ENCODE measurements at regions not wholly inside any gene's neighbourhood (a gene's known extent, or its start where the extent isn't known, plus 50 kb on each side); places are given as distances from the start of the nearest gene placed in this dataset.

GRCh38 chr1:201589186-201589585 is 50.3 kb downstream of the NAV1 start:
- DNase-seq = no peak

DNA sequence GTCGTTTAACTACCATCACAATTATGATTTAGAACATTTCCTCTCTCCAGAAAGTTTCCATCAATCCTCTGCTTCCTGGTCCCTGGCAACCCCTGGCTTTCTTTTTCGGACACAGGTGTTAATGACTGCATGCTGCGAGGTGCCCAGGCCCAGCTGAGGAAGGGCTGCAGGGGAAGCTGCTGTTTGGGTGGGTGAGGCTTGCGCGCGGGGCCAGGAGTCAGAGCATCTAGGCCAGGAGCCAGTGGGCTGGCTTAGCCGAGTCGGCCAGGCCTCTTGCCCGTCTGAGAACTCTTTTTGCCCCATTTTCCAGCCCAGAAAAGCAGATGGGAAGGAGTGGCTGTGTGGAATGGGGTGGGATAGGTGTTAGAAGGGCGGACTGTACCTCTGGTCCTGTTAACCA is 51.5 kb downstream of the NAV1 start:
- no peak for DNase-seq

GRCh38 chr1:201591348-201591747 is 52.4 kb downstream of the NAV1 start:
- DNase-seq = no peak

DNA sequence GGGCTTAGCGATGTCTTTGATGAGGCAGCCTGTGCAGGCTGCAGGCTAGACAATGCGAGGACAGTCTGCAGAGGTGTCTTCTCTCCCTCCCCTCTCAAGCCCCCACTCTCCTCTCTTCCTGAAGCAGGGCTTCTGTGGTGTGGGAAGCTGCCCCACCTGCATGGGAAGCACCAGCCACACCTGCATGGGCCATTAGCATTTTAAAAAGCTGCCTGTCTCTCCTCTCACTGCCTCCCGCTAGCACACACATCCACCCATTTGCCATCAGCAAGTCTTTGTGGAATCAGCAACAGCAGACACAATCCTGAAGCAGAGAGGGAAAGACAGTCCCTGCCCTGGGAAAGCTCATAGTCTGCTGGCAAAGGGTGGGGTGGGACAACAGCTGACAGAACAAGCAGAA is 53.1 kb downstream of the NAV1 start:
- no peak for DNase-seq

DNA sequence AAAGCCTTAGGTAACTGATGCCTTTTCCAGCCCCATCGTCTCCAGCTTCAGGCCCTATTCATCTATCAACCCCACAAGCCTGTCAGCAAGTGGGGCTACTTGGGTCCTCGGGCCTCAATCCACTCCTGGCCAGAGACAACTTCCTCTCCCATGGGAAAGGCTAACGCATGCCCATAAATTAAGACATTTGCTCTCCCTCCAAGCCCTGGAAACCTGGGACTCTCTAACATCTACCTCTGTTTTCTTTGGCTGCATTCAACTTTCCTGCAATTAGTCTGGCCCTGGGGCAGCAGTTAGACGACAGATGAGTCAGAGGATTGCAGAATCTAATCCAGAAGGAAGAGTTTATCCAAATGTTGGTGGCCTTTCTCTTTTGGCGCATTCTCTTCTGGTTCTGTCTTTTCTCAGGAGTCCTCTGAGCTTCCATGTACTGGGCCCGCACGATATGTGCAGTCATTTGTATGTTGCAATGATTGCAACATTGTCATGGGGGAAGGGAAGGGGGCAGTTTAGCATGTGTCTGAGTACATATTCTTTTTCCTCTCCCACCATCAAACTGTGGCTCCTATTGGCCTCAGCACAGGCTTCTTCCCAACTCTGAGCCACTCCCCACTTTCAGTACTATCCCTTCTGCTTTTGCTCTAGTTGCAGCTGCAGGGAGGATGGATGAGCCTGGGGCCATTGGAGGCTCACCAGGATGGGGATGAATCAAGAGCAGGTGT is 54.4 kb downstream of the NAV1 start:
- no peak for DNase-seq

DNA sequence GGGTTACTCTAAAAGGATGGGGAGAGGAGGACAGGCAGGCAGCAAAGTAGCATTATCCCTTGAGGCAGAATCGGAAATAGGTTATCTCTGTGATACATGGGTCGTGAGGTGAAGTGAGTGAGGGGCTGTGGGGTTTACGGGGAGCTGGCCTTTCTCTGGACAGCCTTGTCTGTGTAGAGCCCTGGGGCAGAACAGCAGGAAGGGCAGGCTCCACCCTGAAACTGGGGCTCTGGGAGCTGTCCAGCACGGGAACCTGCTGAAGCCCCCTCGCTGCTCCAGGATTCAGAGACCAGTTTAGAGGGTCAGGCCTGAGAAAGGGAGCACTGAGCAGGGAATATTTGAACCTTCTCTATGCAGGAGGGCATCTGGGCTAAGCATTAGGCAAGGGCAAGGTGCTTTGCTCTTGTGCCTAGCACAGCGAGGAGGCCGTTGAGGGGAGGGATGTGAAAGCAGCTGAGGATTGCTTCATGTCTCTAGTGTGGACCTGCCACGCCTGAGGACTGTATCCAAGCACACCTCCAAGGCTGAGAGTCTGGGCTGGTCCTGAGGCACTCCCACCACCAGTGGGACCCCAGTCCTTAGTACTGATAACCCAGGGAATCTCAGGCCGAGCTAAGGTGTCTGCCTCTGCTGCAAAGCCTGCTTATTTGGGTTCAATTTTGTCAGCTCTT is 55.8 kb downstream of the NAV1 start:
- DNase-seq = no peak

DNA sequence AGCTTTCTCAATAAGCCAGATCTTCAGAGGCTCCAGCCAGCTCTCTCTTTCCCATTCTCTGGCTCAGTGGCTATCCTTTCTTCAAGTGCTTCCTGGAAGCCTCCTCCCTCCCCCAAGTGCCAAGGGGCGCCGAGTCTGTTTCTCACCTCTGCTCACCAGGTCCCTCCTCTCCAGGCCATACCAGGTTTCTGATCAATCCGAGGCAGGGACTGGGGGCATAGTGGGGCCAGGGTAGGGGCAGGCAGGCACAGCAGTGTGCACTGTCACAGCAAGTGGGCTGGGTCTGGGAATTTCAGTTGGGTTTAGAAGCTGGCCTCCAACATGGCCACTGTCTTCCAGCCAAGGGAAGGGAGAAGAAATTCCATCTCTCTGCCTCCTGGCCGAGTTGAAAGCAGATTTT is 56.5 kb downstream of the NAV1 start:
- no peak for DNase-seq

GRCh38 chr1:201596101-201596868 is 57.4 kb downstream of the NAV1 start:
- DNase-seq = no peak

- DNase-seq = no peak
These were observed 58.8 kb downstream of the NAV1 start for GRCh38 chr1:201597551-201598230.

DNA sequence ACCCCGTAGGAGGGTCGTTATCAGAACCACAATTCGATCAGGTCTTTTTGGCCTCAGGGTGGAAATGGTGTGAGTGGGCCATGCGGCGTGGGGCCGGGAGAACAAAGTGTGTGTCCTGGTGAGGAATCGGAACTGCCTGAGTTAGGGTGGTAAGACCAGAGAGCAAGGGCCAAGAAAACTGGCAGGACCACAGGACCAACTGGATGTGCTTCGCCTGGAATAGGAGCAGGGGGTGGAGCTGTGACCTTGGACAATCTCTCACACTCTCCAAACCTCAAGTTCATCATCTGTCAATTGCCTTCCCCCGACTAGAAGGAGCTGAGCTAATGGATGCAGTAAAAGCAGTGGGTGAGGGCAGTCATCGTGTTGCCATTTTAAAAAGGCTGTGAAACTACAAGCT is 59.5 kb downstream of the NAV1 start:
- DNase-seq = no peak

DNA sequence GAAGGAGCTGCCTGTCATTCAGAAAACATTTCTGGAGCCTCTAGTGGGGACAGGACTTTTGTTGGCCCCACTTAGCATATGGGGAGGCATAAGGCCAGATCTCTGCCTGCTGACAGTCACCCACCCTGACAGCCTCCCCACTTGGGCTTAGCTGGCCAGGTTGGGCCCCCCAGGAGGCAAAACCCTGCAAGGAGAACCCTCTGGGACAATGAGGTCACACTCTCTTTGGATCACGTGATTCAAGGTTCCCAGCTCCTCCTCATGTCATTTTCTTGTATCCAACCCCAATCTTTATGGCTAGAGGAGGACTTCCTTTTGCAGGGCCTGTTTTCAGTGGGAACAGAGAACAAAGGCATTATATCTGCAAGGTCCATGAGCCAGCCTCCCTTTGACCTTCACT is 60.0 kb downstream of the NAV1 start:
- DNase-seq = no peak

DNA sequence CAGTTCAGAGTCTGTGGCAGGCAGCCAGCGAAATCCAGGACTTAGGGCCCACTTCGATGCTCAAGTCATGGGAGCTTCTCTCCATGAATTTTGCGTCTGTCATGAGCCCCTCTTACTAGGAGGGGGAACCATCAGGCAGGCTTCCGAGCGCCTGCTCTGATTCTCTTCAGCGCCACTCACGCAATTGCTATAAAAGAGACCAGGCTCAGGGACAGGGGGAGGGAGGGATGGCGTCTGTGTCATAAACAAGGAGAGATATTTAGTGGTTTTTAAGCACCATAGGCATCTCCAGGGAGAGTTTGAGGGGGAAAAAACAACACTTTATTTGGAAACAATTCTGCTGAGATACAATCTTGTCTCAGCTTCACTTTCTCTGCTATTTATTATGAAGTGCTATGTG is 60.6 kb downstream of the NAV1 start:
- no peak for DNase-seq

- no peak for DNase-seq
These were observed 63.7 kb downstream of the NAV1 start for GRCh38 chr1:201602413-201603265.

- DNase-seq = no peak
These were observed 64.8 kb downstream of the NAV1 start for GRCh38 chr1:201603613-201604232.

DNA sequence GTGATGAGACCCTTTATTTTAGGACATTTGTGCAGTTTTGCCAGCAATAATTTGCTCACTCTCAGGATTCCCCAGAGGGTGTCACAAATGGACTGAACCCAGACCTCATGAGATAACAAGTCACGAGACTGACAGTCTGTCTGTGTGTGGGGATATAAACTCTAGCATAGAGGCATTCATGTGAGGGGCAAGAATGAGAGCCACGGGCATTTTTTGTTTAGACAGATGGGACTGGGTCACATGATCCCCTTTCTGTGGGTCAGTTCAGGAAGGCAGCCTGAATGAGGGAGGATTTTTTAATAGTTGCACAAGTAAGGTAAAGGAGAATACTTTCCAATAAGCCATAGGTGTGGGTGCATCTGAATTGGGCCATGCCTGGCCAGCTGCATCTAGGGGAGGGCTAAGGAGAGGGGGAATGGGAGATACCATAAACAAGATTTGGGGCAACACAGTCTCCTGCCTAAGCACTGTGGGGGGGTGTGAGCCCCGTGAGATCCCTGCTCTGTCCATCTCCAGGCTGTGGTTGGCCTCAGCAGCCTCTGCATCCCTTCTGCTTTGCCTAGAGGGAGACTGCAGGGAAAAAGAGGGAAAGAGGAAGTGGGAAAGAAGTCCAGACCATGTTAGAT is 66.6 kb downstream of the NAV1 start:
- no peak for DNase-seq

DNA sequence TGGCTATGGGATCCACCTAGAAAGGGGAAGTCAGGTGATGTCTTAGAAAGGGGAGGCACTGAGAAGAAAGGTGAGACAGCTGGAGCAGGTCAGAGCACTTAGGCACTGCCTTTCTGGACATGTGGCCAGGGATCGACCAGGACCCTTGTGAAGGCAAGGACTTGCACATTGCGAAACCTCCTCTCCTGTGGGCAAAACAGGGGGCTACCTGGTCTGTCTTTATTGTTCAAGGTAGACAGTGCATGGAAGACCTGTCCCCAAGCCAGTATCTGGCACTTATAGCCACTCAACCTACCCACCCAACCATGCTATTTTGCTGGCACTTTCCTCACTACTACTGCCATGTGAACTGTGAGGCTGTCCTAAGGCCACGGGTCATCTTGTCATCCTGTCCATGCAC is 67.2 kb downstream of the NAV1 start:
- no peak for DNase-seq

DNA sequence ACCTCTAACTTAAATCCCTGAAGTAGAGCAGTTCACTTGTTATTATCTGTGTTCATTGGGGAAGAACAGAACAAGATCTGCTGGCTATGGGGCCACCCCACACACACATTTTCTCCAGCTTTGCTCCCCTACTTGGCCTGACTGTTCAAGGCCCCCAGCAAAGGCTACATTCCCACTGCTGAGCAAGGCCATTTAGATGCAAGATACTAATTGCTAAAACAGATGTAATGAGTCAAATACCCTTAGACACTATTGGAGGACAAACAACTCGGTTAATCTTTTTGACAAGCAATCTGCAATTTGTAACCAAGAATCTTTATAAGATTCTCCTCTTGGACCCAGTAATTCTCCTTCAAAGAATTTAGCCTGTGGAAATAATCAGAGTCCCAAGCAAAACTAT is 67.7 kb downstream of the NAV1 start:
- no peak for DNase-seq

GRCh38 chr1:201608635-201609395 is 69.9 kb downstream of the NAV1 start:
- DNase-seq = no peak

GRCh38 chr1:201609661-201610318 is 70.9 kb downstream of the NAV1 start:
- DNase-seq = no peak

- no peak for DNase-seq
These were observed 71.9 kb downstream of the NAV1 start for GRCh38 chr1:201610858-201611257.
